ENCODE measurements at regions not wholly inside any gene's neighbourhood (a gene's known extent, or its start where the extent isn't known, plus 50 kb on each side); places are given as distances from the start of the nearest gene placed in this dataset.

DNA sequence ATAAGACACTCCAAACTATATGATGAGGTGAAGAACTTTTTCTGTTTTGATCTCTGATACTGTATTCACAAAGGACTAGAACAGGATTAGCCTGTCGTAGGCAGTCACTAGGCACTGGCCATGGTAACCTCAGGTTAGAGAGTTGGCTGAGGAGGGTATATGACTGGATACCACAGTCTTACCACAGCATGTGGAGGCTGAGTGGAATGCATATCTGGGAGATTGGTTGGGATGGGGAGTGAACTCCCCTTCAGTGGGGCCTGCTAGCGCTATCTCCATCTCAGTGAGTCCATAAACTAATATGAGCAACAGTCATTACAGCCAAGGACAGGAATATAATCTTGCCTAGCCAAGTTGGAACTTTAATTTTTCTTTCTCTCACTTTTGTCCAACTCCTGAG lies 339.1 kb downstream of the SPATA31D1 start:
- TF ChIP-seq, protein P1, sequence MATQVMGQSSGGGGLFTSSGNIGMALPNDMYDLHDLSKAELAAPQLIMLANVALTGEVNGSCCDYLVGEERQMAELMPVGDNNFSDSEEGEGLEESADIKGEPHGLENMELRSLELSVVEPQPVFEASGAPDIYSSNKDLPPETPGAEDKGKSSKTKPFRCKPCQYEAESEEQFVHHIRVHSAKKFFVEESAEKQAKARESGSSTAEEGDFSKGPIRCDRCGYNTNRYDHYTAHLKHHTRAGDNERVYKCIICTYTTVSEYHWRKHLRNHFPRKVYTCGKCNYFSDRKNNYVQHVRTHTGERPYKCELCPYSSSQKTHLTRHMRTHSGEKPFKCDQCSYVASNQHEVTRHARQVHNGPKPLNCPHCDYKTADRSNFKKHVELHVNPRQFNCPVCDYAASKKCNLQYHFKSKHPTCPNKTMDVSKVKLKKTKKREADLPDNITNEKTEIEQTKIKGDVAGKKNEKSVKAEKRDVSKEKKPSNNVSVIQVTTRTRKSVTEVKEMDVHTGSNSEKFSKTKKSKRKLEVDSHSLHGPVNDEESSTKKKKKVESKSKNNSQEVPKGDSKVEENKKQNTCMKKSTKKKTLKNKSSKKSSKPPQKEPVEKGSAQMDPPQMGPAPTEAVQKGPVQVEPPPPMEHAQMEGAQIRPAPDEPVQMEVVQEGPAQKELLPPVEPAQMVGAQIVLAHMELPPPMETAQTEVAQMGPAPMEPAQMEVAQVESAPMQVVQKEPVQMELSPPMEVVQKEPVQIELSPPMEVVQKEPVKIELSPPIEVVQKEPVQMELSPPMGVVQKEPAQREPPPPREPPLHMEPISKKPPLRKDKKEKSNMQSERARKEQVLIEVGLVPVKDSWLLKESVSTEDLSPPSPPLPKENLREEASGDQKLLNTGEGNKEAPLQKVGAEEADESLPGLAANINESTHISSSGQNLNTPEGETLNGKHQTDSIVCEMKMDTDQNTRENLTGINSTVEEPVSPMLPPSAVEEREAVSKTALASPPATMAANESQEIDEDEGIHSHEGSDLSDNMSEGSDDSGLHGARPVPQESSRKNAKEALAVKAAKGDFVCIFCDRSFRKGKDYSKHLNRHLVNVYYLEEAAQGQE (IDR thresholded peaks at IDR 0.05; ENCODE audit: low read depth), result no peak
- TF ChIP-seq, protein P2, sequence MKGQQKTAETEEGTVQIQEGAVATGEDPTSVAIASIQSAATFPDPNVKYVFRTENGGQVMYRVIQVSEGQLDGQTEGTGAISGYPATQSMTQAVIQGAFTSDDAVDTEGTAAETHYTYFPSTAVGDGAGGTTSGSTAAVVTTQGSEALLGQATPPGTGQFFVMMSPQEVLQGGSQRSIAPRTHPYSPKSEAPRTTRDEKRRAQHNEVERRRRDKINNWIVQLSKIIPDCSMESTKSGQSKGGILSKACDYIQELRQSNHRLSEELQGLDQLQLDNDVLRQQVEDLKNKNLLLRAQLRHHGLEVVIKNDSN (IDR thresholded peaks at IDR 0.05), result no peak
- TF ChIP-seq YY1 (IDR thresholded peaks at IDR 0.05; ENCODE audit: low read depth) (no peak), TCF12 (IDR thresholded peaks at IDR 0.05; ENCODE audit: low read depth) (no peak)
- TF ChIP-seq, protein P3, sequence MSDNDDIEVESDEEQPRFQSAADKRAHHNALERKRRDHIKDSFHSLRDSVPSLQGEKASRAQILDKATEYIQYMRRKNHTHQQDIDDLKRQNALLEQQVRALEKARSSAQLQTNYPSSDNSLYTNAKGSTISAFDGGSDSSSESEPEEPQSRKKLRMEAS (IDR thresholded peaks at IDR 0.05), result no peak

DNA sequence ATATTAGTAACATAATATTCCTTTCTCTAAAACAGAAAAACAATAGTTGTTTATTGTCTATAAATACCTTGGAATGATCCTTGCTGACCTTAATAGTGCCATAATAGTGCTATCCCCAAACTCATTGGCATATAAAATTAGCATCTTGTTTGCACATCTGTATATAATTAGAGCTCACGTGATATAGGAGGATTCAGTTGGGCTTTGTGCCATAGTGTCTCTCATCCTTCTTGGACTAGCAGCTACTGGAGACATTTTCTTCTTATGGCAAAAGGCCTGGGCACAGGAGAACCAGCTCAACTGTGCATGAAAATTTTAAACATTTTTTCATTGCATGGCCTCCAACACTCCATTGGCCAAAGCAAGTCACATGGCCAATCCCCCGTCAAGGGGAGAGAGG lies 342.5 kb downstream of the SPATA31D1 start:
- TF ChIP-seq NFIC (IDR thresholded peaks at IDR 0.05), result no peak
- TF ChIP-seq ZBTB7A (IDR thresholded peaks at IDR 0.05; ENCODE audit: low read depth), result no peak
- TF ChIP-seq RAD21 (IDR thresholded peaks at IDR 0.05; ENCODE audit: low read depth), result no peak
- no peak for TF ChIP-seq EGR1 (IDR thresholded peaks at IDR 0.05)
- no peak for TF ChIP-seq CEBPB (IDR thresholded peaks at IDR 0.05)
- TF ChIP-seq, protein P3 (IDR thresholded peaks at IDR 0.05), result no peak
- TF ChIP-seq TEAD4 (IDR thresholded peaks at IDR 0.05), result no peak
- TF ChIP-seq EP300 (IDR thresholded peaks at IDR 0.05; ENCODE audit: borderline replicate concordance), result no peak
- TF ChIP-seq CREB1 (IDR thresholded peaks at IDR 0.05; ENCODE audit: low read depth), result no peak
- TF ChIP-seq TAF1 (IDR thresholded peaks at IDR 0.05; ENCODE audit: low read depth), result no peak
- TF ChIP-seq, protein P2 (IDR thresholded peaks at IDR 0.05), result no peak
- TF ChIP-seq FOXM1 (IDR thresholded peaks at IDR 0.05; ENCODE audit: borderline replicate concordance, low read depth), result no peak
- TF ChIP-seq YY1 (IDR thresholded peaks at IDR 0.05; ENCODE audit: low read depth), result no peak
- no peak for TF ChIP-seq TCF12 (IDR thresholded peaks at IDR 0.05; ENCODE audit: low read depth)
- TF ChIP-seq, protein P1 (IDR thresholded peaks at IDR 0.05; ENCODE audit: low read depth), result no peak

DNA sequence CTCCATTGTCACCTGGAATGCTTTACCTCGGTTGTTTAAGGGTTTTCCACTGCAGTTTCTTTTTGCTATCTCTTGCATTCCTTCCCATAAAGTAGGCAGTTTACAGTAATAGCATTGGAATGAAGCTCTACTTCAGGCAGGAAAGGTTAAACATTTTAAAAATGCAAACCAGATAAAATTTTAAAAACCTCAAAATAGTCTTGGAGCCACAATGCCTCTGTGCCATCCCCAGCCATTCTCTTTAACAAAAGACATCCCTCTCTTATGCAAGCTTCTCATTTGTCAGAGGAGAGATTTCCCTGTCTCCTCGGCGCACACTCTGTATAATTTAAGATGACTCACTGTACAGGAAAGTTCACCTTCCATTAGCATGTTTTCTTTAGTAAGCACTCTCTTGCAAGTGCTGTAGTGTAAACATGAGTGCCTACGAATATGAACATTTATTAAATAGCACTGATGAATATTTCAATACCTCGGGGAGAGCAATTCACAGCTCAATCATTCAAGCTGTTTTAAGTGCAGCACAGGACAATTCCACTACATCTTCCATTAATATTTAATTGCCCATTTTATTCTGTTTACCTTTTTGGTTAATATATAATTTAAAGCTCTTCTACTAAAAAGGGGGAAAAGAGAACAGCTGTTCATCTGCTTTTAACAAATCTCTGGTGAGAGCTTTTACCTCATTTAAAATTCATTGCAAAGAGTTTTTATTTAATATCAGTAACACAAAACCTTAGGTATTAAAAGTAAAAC lies 343.6 kb downstream of the SPATA31D1 start:
- TF ChIP-seq, protein P2 (IDR thresholded peaks at IDR 0.05), result no peak
- TF ChIP-seq, protein P1 (IDR thresholded peaks at IDR 0.05; ENCODE audit: low read depth), result no peak
- TF ChIP-seq TEAD4 (IDR thresholded peaks at IDR 0.05) (no peak), TCF12 (IDR thresholded peaks at IDR 0.05; ENCODE audit: low read depth) (no peak), ZBTB7A (IDR thresholded peaks at IDR 0.05; ENCODE audit: low read depth) (no peak), CEBPB (IDR thresholded peaks at IDR 0.05) (no peak), YY1 (IDR thresholded peaks at IDR 0.05; ENCODE audit: low read depth) (no peak), EGR1 (IDR thresholded peaks at IDR 0.05) (no peak), CREB1 (IDR thresholded peaks at IDR 0.05; ENCODE audit: low read depth) (no peak)
- TF ChIP-seq, protein P3 (IDR thresholded peaks at IDR 0.05), result no peak

DNA sequence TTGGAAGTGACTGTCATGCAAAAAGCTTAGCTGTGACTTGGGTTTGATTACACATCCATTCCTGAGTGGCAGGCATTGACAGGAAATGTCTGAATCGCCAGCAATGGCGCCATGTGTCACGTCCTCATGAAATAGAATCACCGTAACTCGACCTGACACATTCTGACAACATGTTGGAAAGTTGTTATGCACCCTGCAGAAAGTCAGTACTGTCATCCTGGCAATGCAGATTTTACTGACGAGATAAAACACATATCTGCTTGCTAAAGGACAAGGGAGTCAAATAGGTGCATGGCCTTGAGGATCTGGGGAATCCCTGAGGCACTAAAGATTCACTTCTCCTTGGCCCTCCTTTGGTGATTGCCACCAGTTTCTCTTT lies 344.2 kb downstream of the SPATA31D1 start:
- TF ChIP-seq ZBTB7A (IDR thresholded peaks at IDR 0.05; ENCODE audit: low read depth), result no peak
- TF ChIP-seq NFIC (IDR thresholded peaks at IDR 0.05), result no peak
- no peak for TF ChIP-seq FOXM1 (IDR thresholded peaks at IDR 0.05; ENCODE audit: borderline replicate concordance, low read depth)
- TF ChIP-seq TCF12 (IDR thresholded peaks at IDR 0.05; ENCODE audit: low read depth), result no peak
- TF ChIP-seq EP300 (IDR thresholded peaks at IDR 0.05; ENCODE audit: borderline replicate concordance), result no peak
- TF ChIP-seq, protein P3 (IDR thresholded peaks at IDR 0.05), result no peak
- TF ChIP-seq CREB1 (IDR thresholded peaks at IDR 0.05; ENCODE audit: low read depth), result no peak
- TF ChIP-seq CEBPB (IDR thresholded peaks at IDR 0.05), result no peak
- TF ChIP-seq, protein P2 (IDR thresholded peaks at IDR 0.05), result no peak
- TF ChIP-seq RAD21 (IDR thresholded peaks at IDR 0.05; ENCODE audit: low read depth), result no peak
- TF ChIP-seq TAF1 (IDR thresholded peaks at IDR 0.05; ENCODE audit: low read depth), result no peak
- no peak for TF ChIP-seq YY1 (IDR thresholded peaks at IDR 0.05; ENCODE audit: low read depth)
- no peak for TF ChIP-seq EGR1 (IDR thresholded peaks at IDR 0.05)
- no peak for TF ChIP-seq TEAD4 (IDR thresholded peaks at IDR 0.05)
- TF ChIP-seq, protein P1 (IDR thresholded peaks at IDR 0.05; ENCODE audit: low read depth), result no peak

Data from Ishikawa (cell line).